Erythroblast (primary cell): ENCODE measurements at regions not wholly inside any gene's neighbourhood (a gene's known extent, or its start where the extent isn't known, plus 50 kb on each side); places are given as distances from the start of the nearest gene placed in this dataset.

Source experiments
- GATA1 ChIP-seq: IDR thresholded peaks from 2 replicates; pipeline ENCODE4 v1.6.1; 2011; ENCODE audit warnings: low read depth, mild to moderate bottlenecking, control low read depth, low read length, moderate library complexity
- POLR2A ChIP-seq: IDR thresholded peaks from 2 replicates; pipeline ENCODE4 v1.6.1; 2011; ENCODE audit warnings: mild to moderate bottlenecking, low read length

- no peak for TF ChIP-seq POLR2A
- TF ChIP-seq GATA1, result no peak
Measured at GRCh38 chr10:120005207-120006201, 113.0 kb downstream of the SEC23IP start.
